ENCODE measurements at regions not wholly inside any gene's neighbourhood (a gene's known extent, or its start where the extent isn't known, plus 50 kb on each side); places are given as distances from the start of the nearest gene placed in this dataset.

DNA sequence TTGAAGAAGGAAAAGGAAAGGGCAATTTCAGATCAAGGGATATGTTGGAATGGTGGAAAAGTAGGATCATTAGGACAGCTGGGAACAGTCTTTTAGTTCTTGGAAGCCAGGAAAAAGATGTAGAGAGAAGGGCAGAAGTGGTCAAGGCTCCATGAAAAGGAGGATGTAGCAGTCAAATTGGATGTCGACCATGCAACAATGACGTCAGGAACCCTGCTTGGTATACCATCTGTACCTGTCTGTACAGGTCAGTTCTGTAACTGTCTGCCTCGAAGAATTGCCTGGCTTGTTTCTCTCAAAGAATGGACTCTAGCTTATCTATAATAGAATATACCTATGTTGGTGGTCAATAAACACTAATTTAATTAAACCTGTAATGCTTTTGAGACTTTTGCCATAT, 157.8 kb upstream of the SGO1 start:
- WGBS, 2 donors: 80 to 92% methylated on average over 3 of the region's 3 CpGs
- DNase-seq (ENCODE audit: low spot score in 2 of 2): no peak

DNA sequence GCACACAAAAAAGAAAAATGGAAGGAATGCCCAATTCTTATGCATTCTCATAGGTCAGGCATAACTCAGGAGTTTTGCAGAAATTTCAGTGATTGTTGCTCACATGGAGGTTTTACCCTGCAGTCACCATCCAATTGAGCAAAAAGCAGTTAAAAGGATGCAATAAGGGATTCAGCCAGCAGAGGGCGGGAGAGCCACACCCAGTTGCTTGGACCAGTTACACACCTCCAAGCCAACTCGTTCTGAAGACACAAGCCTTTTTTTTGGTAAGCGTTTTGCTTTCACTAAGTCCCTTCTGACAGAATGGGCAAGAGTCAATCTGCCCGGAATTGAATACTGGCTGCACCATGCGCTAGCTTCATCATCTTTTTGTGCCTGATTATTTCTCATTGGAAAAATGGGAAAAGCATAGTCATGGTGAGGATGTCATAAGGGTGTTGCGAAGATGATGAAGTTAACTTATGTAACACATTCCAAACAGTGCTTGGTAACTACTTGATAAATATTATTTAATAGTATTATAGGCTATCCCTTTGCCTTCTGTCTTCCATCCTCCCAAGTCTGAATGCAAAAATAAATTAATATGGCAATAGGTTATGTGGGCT, 154.4 kb upstream of the SGO1 start:
- H3K4me3 ChIP-seq: no peak overlapping the region
- H3K4me1 ChIP-seq: no peaks in the 10 kb centered on the region
- no peaks in the 10 kb centered on the region for H3K27me3 ChIP-seq
- no peak for TF ChIP-seq EP300 (IDR thresholded peaks at IDR 0.05)
- TF ChIP-seq, protein P1, sequence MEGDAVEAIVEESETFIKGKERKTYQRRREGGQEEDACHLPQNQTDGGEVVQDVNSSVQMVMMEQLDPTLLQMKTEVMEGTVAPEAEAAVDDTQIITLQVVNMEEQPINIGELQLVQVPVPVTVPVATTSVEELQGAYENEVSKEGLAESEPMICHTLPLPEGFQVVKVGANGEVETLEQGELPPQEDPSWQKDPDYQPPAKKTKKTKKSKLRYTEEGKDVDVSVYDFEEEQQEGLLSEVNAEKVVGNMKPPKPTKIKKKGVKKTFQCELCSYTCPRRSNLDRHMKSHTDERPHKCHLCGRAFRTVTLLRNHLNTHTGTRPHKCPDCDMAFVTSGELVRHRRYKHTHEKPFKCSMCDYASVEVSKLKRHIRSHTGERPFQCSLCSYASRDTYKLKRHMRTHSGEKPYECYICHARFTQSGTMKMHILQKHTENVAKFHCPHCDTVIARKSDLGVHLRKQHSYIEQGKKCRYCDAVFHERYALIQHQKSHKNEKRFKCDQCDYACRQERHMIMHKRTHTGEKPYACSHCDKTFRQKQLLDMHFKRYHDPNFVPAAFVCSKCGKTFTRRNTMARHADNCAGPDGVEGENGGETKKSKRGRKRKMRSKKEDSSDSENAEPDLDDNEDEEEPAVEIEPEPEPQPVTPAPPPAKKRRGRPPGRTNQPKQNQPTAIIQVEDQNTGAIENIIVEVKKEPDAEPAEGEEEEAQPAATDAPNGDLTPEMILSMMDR (IDR thresholded peaks at IDR 0.05): peak; percentile 64 to 82 (median 75)
- H3K9me3 ChIP-seq: no peaks in the 10 kb centered on the region
- no peak overlapping the region for H3K27ac ChIP-seq
- DNase-seq (ENCODE audit: low spot score in 2 of 2): peak; percentile 46 to 83
- no peaks in the 10 kb centered on the region for H3K36me3 ChIP-seq
- 23 to 25% methylated on average over 6 of the region's 6 CpGs for WGBS, 2 donors

More for the DNA sequence above, 157.8 kb upstream of the SGO1 start:
- Histone ChIP-seq H3K27me3 (no peaks in the 10 kb centered on the region), H3K4me3 (no peak overlapping the region), H3K36me3 (peaks cover 0 to 4% (median 0%) of the 10 kb centered on the region in 3 donors), H3K4me1 (no peaks in the 10 kb centered on the region), H3K27ac (no peak overlapping the region), H3K9me3 (no peaks in the 10 kb centered on the region)
- TF ChIP-seq, protein P1 (IDR thresholded peaks at IDR 0.05): no peak
- no peak for TF ChIP-seq EP300 (IDR thresholded peaks at IDR 0.05)
- no peak for TF ChIP-seq POLR2A (IDR thresholded peaks at IDR 0.05)

DNA sequence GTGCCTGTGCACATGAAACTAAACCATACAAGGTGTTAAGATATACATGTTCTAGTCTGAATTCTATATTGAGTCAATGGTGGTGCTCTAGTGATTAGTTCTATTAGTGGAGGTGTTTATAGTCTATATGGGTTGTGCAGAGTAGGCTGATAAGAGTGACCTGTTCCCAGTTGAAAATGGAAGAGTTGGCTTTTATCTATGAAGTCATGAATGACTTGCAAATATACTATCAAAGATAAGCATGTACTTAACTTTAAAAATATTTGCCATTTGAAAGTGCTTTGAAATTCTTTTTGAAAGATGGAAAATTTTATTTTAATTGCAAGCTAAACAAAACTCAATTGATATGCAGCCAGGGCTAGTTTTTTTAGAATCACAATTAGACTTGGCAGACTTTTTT, 150.6 kb upstream of the SGO1 start:
- no peak overlapping the region for H3K4me3 ChIP-seq
- no peak for TF ChIP-seq POLR2A (IDR thresholded peaks at IDR 0.05)
- no peak for TF ChIP-seq EP300 (IDR thresholded peaks at IDR 0.05)
- TF ChIP-seq, protein P1 (IDR thresholded peaks at IDR 0.05): no peak
- no peak for DNase-seq (ENCODE audit: low spot score in 2 of 2)
- H3K27me3 ChIP-seq: no peaks in the 10 kb centered on the region
- H3K4me1 ChIP-seq: no peaks in the 10 kb centered on the region
- H3K36me3 ChIP-seq: no peaks in the 10 kb centered on the region
- H3K9me3 ChIP-seq: no peaks in the 10 kb centered on the region
- H3K27ac ChIP-seq: no peak overlapping the region

DNA sequence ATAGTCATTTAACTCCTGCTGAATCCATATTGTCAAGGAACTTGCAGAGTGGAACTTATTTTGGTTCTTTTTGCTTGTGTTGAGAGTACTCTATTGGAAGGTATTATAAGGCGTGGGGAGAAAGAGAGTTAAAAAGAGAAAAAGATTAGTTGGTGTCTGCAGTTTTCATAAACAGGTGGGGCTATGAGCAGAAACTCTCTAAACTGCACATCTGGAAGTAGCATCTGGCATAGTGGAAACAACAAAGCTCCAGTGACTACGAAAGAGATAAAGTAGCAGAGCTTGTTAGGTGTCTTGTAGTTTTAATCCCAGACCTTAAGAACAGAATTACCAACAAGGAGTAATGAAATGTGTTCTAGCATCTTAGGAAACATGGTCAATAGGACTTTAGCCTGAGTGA, 148.8 kb upstream of the SGO1 start:
- Histone ChIP-seq H3K4me3 (no peak overlapping the region), H3K27ac (no peak overlapping the region), H3K9me3 (no peaks in the 10 kb centered on the region), H3K27me3 (no peaks in the 10 kb centered on the region), H3K4me1 (no peaks in the 10 kb centered on the region), H3K36me3 (no peaks in the 10 kb centered on the region)
- TF ChIP-seq, protein P1 (IDR thresholded peaks at IDR 0.05): no peak
- TF ChIP-seq EP300 (IDR thresholded peaks at IDR 0.05) (no peak), POLR2A (IDR thresholded peaks at IDR 0.05) (no peak)
- DNase-seq (ENCODE audit: low spot score in 2 of 2): no peak
- 81 to 86% methylated on average over 2 of the region's 2 CpGs for WGBS, 2 donors

DNA sequence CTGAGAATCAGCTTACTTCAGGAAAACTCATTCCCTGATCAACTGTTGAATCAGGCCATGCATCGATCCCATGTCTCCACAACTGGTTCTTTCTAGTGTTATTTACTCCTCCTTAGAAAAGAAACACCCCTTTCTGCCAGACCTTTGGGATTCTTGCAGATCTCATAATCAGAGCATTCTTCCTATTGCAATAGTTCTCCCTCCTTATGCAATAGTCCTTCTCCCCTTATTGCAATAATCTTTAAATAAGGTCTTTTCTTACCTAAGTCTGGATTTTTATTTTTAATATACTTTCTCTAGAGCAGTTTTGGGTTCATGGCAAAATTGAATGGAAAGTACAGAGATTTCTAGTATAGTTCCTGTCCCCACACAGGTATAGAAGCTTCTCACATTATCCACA, 141.9 kb upstream of the SGO1 start:
- H3K4me1 ChIP-seq: no peaks in the 10 kb centered on the region
- H3K4me3 ChIP-seq: no peak overlapping the region
- no peak for DNase-seq (ENCODE audit: low spot score in 2 of 2)
- H3K9me3 ChIP-seq: no peaks in the 10 kb centered on the region
- H3K36me3 ChIP-seq: no peaks in the 10 kb centered on the region
- TF ChIP-seq EP300 (IDR thresholded peaks at IDR 0.05): no peak
- TF ChIP-seq, protein P1 (IDR thresholded peaks at IDR 0.05): no peak
- TF ChIP-seq POLR2A (IDR thresholded peaks at IDR 0.05): no peak
- no peaks in the 10 kb centered on the region for H3K27me3 ChIP-seq
- H3K27ac ChIP-seq: no peak overlapping the region
- 88 to 93% methylated on average over 1 of the region's 1 CpG for WGBS, 2 donors

Measured in tibial nerve (tissue), 4 donors.